ENCODE measurements at regions not wholly inside any gene's neighbourhood (a gene's known extent, or its start where the extent isn't known, plus 50 kb on each side); places are given as distances from the start of the nearest gene placed in this dataset.

GRCh38 chr5:91500758-91501157 is 117.6 kb upstream of the ARRDC3 start:
- TF ChIP-seq CTCF (IDR thresholded peaks at IDR 0.05; ENCODE audit: insufficient read depth, low read length) = no peak
- TF ChIP-seq GABPA (IDR thresholded peaks at IDR 0.05; ENCODE audit: low read depth) = no peak
- no peak for TF ChIP-seq POLR2AphosphoS5 (IDR thresholded peaks at IDR 0.05; ENCODE audit: low read depth)

All from HL-60 (cell line).